ACHN (cell line): ENCODE measurements at regions not wholly inside any gene's neighbourhood (a gene's known extent, or its start where the extent isn't known, plus 50 kb on each side); places are given as distances from the start of the nearest gene placed in this dataset.

Experiments
- DNase-seq: peaks from one replicate; pipeline ENCODE4 v3.0.0-alpha.2; 2015
- in situ Hi-C: cut with HindIII; loops from 2 replicates; pipeline ENCODE4 v1.10.0; 2017; ENCODE audit warnings: low sequenced_read_pairs, low pct_ligation_motif_present, low pct_unique_long_range_greater_than_20kb

- no peak for DNase-seq
- in situ Hi-C loops, result no loop called here
Measured at GRCh38 chr18:3354506-3354905, 92.6 kb downstream of the MYL12B start.

GRCh38 chr18:3356614-3357013, 93.4 kb upstream of the TGIF1 start:
- in situ Hi-C loops, result no loop called here
- DNase-seq, result no peak

GRCh38 chr18:3357516-3357915, 92.5 kb upstream of the TGIF1 start:
- no peak for DNase-seq
- in situ Hi-C loops, result no loop called here

- DNase-seq, result no peak
- in situ Hi-C loops, result no loop called here
Measured at GRCh38 chr18:3358310-3358709, 91.7 kb upstream of the TGIF1 start.

- in situ Hi-C loops, result no loop called here
- no peak for DNase-seq
Measured at GRCh38 chr18:3360211-3360610, 89.8 kb upstream of the TGIF1 start.

GRCh38 chr18:3367491-3368091, 82.4 kb upstream of the TGIF1 start:
- in situ Hi-C loops, result no loop called here
- DNase-seq, result no peak

- in situ Hi-C loops, result no loop called here
- DNase-seq, result no peak
Measured at GRCh38 chr18:3368193-3368592, 81.8 kb upstream of the TGIF1 start.

GRCh38 chr18:3379685-3380084, 70.3 kb upstream of the TGIF1 start:
- in situ Hi-C loops, result no loop called here
- DNase-seq, result no peak

GRCh38 chr18:3380384-3380961, 69.5 kb upstream of the TGIF1 start:
- peak; percentile 60 for DNase-seq
- in situ Hi-C loops, result no loop called here

- in situ Hi-C loops, result no loop called here
- DNase-seq, result no peak
Measured at GRCh38 chr18:3383381-3383915, 66.5 kb upstream of the TGIF1 start.

- DNase-seq, result no peak
- in situ Hi-C loops, result no loop called here
Measured at GRCh38 chr18:3384664-3385563, 65.1 kb upstream of the TGIF1 start.

GRCh38 chr18:3388323-3388722, 61.6 kb upstream of the TGIF1 start:
- DNase-seq, result no peak
- in situ Hi-C loops, result no loop called here

- in situ Hi-C loops, result no loop called here
- no peak for DNase-seq
Measured at GRCh38 chr18:3388980-3389379, 61.0 kb upstream of the TGIF1 start.

- no peak for DNase-seq
- in situ Hi-C loops, result no loop called here
Measured at GRCh38 chr18:3389977-3390376, 60.0 kb upstream of the TGIF1 start.

- no peak for DNase-seq
- in situ Hi-C loops, result no loop called here
Measured at GRCh38 chr18:3391704-3392466, 58.1 kb upstream of the TGIF1 start.

- DNase-seq, result no peak
- in situ Hi-C loops, result no loop called here
Measured at GRCh38 chr18:3392467-3392855, 57.5 kb upstream of the TGIF1 start.

- DNase-seq, result no peak
- in situ Hi-C loops, result no loop called here
Measured at GRCh38 chr18:3394648-3395047, 55.3 kb upstream of the TGIF1 start.

GRCh38 chr18:3395466-3395865, 54.5 kb upstream of the TGIF1 start:
- in situ Hi-C loops, result no loop called here
- DNase-seq, result no peak
